ENCODE measurements at regions not wholly inside any gene's neighbourhood (a gene's known extent, or its start where the extent isn't known, plus 50 kb on each side); places are given as distances from the start of the nearest gene placed in this dataset.

DNA sequence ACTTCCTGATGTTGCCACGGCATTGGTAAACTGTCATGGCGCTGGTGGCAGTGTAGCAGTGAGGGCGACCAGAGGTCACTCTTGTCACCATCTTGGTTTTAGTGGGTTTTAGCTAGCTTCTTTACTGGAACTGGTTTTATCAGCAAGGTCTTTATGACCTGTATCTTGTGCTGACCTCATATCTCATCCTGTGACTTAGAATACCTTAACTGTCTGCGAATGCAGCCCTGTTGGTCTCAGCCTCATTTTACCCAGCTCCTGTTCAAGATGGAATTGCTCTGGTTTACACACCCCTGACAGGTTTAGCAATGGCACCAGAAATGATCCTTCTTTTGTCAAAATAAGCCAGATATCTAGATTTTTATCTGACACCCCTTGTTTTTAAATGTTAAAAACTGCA, 85.3 kb downstream of the ARL4A start:
- DNase-seq = no peak
- in situ Hi-C loops (cut with HindIII; ENCODE audit: low pct_ligation_motif_present, low pct_unique_long_range_greater_than_20kb, low sequenced_read_pairs) = no loop called here

DNA sequence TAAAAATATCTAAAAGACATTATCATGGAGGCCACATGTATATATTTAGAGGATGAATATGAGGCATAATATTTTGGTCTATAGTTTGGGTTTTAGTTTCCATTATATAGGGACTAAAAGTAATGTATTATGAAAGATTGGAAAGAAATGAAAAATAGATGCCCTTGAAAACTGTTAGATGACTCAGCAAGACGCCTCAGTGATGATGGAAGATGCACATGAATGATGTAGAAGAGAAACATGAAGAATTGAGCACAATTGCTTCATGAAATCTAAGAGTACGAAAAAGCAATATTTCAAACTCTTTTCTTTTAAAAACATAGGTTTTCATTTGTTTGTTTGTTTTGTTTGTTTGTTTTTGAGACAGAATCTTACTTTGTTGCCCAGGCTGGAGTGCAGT, 89.8 kb downstream of the ARL4A start:
- in situ Hi-C loops (cut with HindIII; ENCODE audit: low pct_ligation_motif_present, low pct_unique_long_range_greater_than_20kb, low sequenced_read_pairs) = no loop called here
- no peak for DNase-seq

DNA sequence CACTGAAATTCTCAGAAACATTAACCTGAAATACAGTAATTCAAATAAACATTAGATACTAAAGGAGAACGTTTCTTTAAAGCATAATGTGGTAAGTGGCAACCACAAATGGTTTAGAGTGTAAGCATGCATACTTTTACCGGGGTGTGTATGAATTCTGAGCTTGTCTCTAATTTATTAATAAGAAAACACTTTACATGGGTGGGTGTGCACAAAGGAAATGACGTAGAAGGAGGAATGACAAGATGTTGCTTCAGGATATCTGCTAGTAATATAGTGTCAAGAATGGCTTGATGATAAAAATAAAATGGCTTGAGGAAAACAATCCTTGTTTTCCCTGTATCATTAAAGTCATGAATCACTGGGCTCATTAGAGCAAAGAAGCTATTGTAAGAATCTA, 92.5 kb downstream of the ARL4A start:
- DNase-seq = no peak
- in situ Hi-C loops (cut with HindIII; ENCODE audit: low pct_ligation_motif_present, low pct_unique_long_range_greater_than_20kb, low sequenced_read_pairs) = no loop called here

- DNase-seq = no peak
- in situ Hi-C loops (cut with HindIII; ENCODE audit: low pct_ligation_motif_present, low pct_unique_long_range_greater_than_20kb, low sequenced_read_pairs) = no loop called here
These were observed 96.1 kb downstream of the ARL4A start for GRCh38 chr7:12783421-12784095.

DNA sequence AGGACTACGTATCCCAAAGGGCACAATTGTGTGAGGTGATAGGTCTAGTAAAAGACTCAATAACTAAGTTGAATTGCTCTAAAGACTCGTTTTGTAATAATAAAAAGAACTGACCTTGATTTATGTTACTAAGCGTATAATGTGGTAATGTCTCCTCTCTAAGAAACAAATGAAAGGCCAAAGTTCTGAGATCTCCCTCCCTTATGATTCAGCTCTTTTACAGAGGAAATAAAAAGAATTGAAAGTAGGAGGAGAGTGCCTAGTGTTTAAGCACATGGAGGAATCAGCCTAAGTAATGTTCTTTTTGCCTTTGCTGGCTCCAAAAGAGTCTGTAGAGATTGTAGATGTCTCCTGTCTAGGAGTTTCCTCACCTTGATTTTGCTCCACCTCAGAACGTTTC, 98.0 kb downstream of the ARL4A start:
- no peak for DNase-seq
- in situ Hi-C loops (cut with HindIII; ENCODE audit: low pct_ligation_motif_present, low pct_unique_long_range_greater_than_20kb, low sequenced_read_pairs) = no loop called here

GRCh38 chr7:12786494-12786893, 99.1 kb downstream of the ARL4A start:
- no peak for DNase-seq
- in situ Hi-C loops (cut with HindIII; ENCODE audit: low pct_ligation_motif_present, low pct_unique_long_range_greater_than_20kb, low sequenced_read_pairs) = no loop called here

DNA sequence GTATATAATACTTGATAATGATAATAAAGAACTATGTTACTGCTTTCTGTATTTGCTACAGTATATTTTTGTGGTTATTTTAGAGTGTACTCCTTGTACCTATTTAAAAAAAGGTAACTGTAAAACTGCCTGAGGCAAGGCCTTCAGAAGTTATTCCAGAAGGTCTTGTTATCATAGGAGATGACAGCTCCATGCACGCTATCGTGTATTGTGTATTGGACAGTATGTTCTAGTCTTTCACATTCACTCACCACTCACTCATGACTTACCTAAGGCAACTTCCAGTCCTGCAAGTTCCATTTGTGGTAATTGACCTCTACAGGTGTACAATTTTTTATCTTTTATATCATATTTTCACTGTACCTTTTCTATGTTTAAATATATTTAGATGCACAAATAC, 100.7 kb downstream of the ARL4A start:
- in situ Hi-C loops (cut with HindIII; ENCODE audit: low pct_ligation_motif_present, low pct_unique_long_range_greater_than_20kb, low sequenced_read_pairs) = no loop called here
- no peak for DNase-seq

- in situ Hi-C loops (cut with HindIII; ENCODE audit: low pct_ligation_motif_present, low pct_unique_long_range_greater_than_20kb, low sequenced_read_pairs) = no loop called here
- DNase-seq = no peak
These were observed 101.2 kb downstream of the ARL4A start for GRCh38 chr7:12788591-12788990.

GRCh38 chr7:12794722-12795302, 107.4 kb downstream of the ARL4A start:
- in situ Hi-C loops (cut with HindIII; ENCODE audit: low pct_ligation_motif_present, low pct_unique_long_range_greater_than_20kb, low sequenced_read_pairs) = no loop called here
- DNase-seq = no peak

DNA sequence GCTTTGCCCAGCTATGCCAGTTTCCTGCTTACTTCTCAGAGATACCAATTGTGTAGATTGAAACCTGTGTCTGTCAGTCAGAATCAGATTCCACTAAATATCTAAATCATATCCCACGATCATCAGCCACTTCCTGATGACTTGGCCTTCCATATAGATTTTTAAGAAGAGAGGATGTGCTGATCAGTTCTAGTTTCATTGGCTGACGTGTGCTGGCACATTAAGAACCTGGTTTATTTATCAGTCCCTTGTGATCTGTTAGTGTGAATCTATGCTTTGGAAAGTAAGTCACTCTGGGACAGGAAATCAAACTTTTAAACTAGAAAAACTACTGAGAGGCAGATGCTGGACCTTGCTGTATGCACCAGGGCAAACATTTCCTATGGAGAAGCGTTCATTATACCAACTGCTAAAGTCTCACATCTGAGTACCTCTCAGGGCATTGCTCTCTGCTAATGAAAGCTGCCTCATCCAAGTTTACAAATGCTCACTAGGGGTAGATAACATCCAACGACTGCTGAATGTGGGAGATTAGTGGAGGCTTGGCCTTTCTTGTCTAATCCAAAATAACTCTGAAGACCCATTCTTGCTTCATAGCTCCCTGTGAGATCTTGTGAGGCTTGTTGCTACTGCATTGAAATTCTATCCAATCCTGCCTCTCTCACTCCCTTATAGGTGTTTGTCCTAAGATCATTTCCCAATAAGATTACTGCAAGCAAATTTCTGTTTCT, 109.1 kb downstream of the ARL4A start:
- in situ Hi-C loops (cut with HindIII; ENCODE audit: low pct_ligation_motif_present, low pct_unique_long_range_greater_than_20kb, low sequenced_read_pairs) = no loop called here
- DNase-seq = no peak

DNA sequence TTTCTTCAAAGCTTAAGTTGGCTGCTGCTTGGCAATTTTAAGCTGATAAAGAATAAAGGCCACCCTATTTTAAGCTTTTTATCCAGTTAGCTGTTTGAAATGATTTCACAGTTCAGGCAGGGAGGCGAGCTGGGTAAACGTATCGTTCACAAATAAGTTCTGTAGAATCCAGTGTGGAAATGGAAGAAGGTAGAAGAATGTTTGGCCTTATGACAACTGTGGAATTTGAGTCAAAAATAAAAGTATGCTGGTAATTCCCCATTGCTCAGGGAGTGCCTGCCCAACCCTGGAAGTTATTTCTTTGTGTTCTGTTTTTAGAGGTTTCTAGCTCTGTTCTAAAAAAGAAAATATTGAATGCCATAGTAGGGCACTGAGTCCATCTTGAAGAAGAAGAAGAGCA, 113.1 kb downstream of the ARL4A start:
- DNase-seq = no peak
- in situ Hi-C loops (cut with HindIII; ENCODE audit: low pct_ligation_motif_present, low pct_unique_long_range_greater_than_20kb, low sequenced_read_pairs) = no loop called here

DNA sequence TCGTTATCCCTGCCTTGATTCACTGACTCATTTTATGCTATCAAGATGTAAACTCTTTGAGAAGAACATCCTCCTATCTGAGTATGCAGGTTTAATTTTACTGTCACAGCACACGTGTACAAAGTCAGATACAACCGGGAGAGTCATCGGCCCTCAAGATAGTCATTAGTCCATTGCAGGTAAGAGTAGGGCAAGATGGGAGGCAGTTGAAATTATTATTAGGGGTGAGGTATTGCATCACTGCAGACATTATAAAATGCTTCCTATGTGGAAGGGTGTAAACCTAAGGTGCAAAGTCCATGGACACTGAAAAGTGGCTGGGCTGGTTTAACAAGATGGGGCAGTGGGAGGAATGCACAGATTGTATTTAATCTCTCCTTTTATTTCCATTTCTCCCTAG, 113.7 kb downstream of the ARL4A start:
- in situ Hi-C loops (cut with HindIII; ENCODE audit: low pct_ligation_motif_present, low pct_unique_long_range_greater_than_20kb, low sequenced_read_pairs) = no loop called here
- no peak for DNase-seq

GRCh38 chr7:12802070-12802469, 114.6 kb downstream of the ARL4A start:
- in situ Hi-C loops (cut with HindIII; ENCODE audit: low pct_ligation_motif_present, low pct_unique_long_range_greater_than_20kb, low sequenced_read_pairs) = no loop called here
- no peak for DNase-seq

- in situ Hi-C loops (cut with HindIII; ENCODE audit: low pct_ligation_motif_present, low pct_unique_long_range_greater_than_20kb, low sequenced_read_pairs) = no loop called here
- DNase-seq = no peak
These were observed 116.1 kb downstream of the ARL4A start for GRCh38 chr7:12803542-12803941.

DNA sequence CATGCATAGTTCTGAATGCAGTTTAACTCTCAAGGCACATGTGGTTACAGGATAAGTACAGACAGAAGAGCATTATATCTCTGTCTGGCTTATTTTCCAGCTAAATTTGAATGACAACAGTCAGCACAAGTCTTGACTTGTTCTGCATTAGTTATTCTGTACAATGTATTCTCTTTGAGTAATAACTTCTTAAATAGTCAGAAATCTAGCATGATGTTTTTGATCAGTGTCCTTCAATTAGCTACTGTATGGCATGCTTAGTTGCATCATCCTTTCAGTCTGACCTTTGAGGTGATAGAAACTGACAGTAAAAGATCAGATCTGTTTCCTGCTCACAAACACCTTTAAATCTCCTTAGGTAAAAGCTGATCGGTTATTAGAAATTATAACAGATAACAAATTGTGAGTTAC, 118.1 kb downstream of the ARL4A start:
- no peak for DNase-seq
- in situ Hi-C loops (cut with HindIII; ENCODE audit: low pct_ligation_motif_present, low pct_unique_long_range_greater_than_20kb, low sequenced_read_pairs) = no loop called here

DNA sequence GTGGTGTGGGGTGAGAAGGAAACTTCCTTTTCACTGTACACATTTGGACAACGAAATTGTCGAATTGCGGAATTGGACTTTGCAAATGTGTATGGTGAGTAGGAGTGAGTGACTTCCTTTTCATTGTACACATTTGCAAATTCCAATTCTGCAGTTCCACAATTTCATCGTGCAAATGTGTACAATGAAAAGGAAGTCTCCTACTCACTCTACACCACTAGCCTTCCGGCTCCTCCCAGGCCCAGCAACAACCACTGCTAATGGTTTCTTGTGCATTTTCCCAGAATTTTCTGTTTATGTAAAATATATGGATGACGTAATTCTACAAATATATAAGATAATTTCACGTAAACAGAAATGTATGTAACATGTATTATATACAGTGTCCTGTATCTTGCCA, 118.5 kb downstream of the ARL4A start:
- in situ Hi-C loops (cut with HindIII; ENCODE audit: low pct_ligation_motif_present, low pct_unique_long_range_greater_than_20kb, low sequenced_read_pairs) = no loop called here
- DNase-seq = no peak

- DNase-seq = no peak
- in situ Hi-C loops (cut with HindIII; ENCODE audit: low pct_ligation_motif_present, low pct_unique_long_range_greater_than_20kb, low sequenced_read_pairs) = no loop called here
These were observed 122.0 kb downstream of the ARL4A start for GRCh38 chr7:12809476-12809875.

GRCh38 chr7:12812111-12812510, 124.7 kb downstream of the ARL4A start:
- no peak for DNase-seq
- in situ Hi-C loops (cut with HindIII; ENCODE audit: low pct_ligation_motif_present, low pct_unique_long_range_greater_than_20kb, low sequenced_read_pairs) = no loop called here

DNA sequence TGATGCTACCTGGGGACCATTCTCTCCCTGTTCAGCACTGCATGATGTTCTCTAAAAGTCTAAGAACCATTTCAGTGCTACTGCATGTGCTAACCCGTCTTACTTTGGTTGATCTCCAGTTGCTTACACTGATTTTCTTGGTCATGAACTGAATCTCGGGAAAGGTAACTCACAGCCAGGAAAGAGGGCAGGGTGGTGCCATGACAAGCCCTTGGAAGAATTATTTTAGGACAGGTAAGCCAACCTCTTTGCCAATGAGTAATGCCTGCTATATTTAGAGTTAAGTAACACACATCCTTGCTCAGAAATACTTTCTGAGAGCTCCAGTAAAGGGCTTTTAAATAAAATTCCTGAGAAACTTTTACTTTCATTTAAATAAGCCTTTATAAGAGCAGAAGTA, 126.7 kb downstream of the ARL4A start:
- DNase-seq = no peak
- in situ Hi-C loops (cut with HindIII; ENCODE audit: low pct_ligation_motif_present, low pct_unique_long_range_greater_than_20kb, low sequenced_read_pairs) = no loop called here

DNA sequence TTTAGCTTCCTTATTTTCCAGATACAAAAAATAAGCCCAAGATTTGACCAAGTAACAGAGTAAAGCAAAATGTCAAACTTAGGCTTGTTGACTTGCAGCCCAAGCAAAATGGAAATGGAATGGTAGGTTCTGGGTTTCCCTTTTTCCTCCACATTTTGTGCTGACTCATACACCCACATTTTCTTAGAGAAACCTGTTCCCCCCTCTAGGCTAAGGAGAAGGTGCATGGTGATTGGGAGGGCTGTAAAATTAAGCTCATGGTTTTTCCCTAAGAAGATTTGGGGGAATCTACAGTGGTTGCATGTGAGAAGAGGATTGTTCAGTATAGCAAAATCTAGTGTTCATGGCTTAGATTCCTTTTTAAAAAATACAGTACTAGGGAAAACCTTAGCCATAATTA, 127.4 kb downstream of the ARL4A start:
- in situ Hi-C loops (cut with HindIII; ENCODE audit: low pct_ligation_motif_present, low pct_unique_long_range_greater_than_20kb, low sequenced_read_pairs) = no loop called here
- DNase-seq = no peak

All from ACHN (cell line).